H9 (cell line): ENCODE measurements at regions not wholly inside any gene's neighbourhood (a gene's known extent, or its start where the extent isn't known, plus 50 kb on each side); places are given as distances from the start of the nearest gene placed in this dataset.

Experiments
- DNase-seq: peaks from one replicate; pipeline ENCODE4 v3.0.0-alpha.2; 2017
- H2AFZ ChIP-seq: one replicate; pipeline ENCODE4 v1.6.1; 2013; ENCODE audit warnings: mild to moderate bottlenecking, low read length, control low read depth, moderate library complexity
- H2AK5ac ChIP-seq: 2 replicates; pipeline ENCODE4 v1.6.1; 2013; ENCODE audit warnings: low read length, control low read depth, mixed read lengths; ENCODE audit not compliant: insufficient read length
- H2BK120ac ChIP-seq: one replicate; pipeline ENCODE4 v1.6.1; 2013; ENCODE audit warnings: low read depth, mild to moderate bottlenecking, low read length, control low read depth, inconsistent platforms; ENCODE audit not compliant: poor library complexity, severe bottlenecking
- H2BK12ac ChIP-seq: 2 replicates; pipeline ENCODE4 v1.6.1; 2013; ENCODE audit warnings: low read length, control low read depth, mixed read lengths, low read depth; ENCODE audit not compliant: insufficient read length
- H2BK15ac ChIP-seq: 2 replicates; pipeline ENCODE4 v1.6.1; 2013; ENCODE audit warnings: low read depth, low read length, control low read depth
- H2BK20ac ChIP-seq: one replicate; pipeline ENCODE4 v1.6.1; 2013; ENCODE audit warnings: low read depth, mild to moderate bottlenecking, low read length, control low read depth, inconsistent platforms; ENCODE audit not compliant: poor library complexity, severe bottlenecking
- H2BK5ac ChIP-seq: 2 replicates; pipeline ENCODE4 v1.6.1; 2013; ENCODE audit warnings: low read length, control low read depth, mixed read lengths; ENCODE audit not compliant: insufficient read length
- H3K14ac ChIP-seq: 2 replicates; pipeline ENCODE4 v1.6.1; 2013; ENCODE audit warnings: low read length, control low read depth; ENCODE audit not compliant: insufficient read depth
- H3K18ac ChIP-seq: 2 replicates; pipeline ENCODE4 v1.6.1; 2013; ENCODE audit warnings: low read depth, mild to moderate bottlenecking, mixed read lengths, low read length, control low read depth; ENCODE audit not compliant: insufficient read length
- H3K23ac ChIP-seq: 2 replicates; pipeline ENCODE4 v1.6.1; 2013; ENCODE audit warnings: low read length, control low read depth, mixed read lengths, low read depth; ENCODE audit not compliant: insufficient read length
- H3K23me2 ChIP-seq: 2 replicates; pipeline ENCODE4 v1.6.1; 2013; ENCODE audit warnings: low read depth, mild to moderate bottlenecking, mixed read lengths, low read length, control low read depth; ENCODE audit not compliant: insufficient read length, poor library complexity, severe bottlenecking
- H3K27ac ChIP-seq: 2 replicates; pipeline ENCODE4 v1.5.1; 2013; ENCODE audit warnings: low read length, control low read depth, mixed read lengths, low read depth; ENCODE audit not compliant: insufficient read length
- H3K27me3 ChIP-seq: 2 replicates; pipeline ENCODE4 v1.6.1; 2013; ENCODE audit warnings: low read length, control low read depth, inconsistent platforms; ENCODE audit not compliant: insufficient read depth
- H3K4ac ChIP-seq: 2 replicates; pipeline ENCODE4 v1.6.1; 2013; ENCODE audit warnings: low read depth, mild to moderate bottlenecking, control low read depth, inconsistent platforms, low read length, moderate library complexity
- H3K4me1 ChIP-seq: 2 replicates; pipeline ENCODE4 v1.6.1; 2013; ENCODE audit warnings: low read length, control low read depth, inconsistent platforms; ENCODE audit not compliant: insufficient read depth
- H3K4me2 ChIP-seq: 2 replicates; pipeline ENCODE4 v1.6.1; 2013; ENCODE audit warnings: low read length, control low read depth, mixed read lengths; ENCODE audit not compliant: insufficient read length, insufficient read depth
- H3K56ac ChIP-seq: 2 replicates; pipeline ENCODE4 v1.6.1; 2013; ENCODE audit warnings: low read depth, mild to moderate bottlenecking, mixed read lengths, low read length, control low read depth; ENCODE audit not compliant: insufficient read length
- H3K79me1 ChIP-seq: 2 replicates; pipeline ENCODE4 v1.6.1; 2013; ENCODE audit warnings: low read depth, mild to moderate bottlenecking, moderate library complexity, low read length, control low read depth, inconsistent platforms; ENCODE audit not compliant: insufficient read depth, poor library complexity, severe bottlenecking
- H3K79me2 ChIP-seq: 2 replicates; pipeline ENCODE4 v1.6.1; 2013; ENCODE audit warnings: low read length, control low read depth, inconsistent platforms; ENCODE audit not compliant: insufficient read depth
- H3K9ac ChIP-seq: 2 replicates; pipeline ENCODE4 v1.6.1; 2013; ENCODE audit warnings: low read length, control low read depth, mixed read lengths; ENCODE audit not compliant: insufficient read length; ENCODE audit errors: extremely low read depth
- H3K9me3 ChIP-seq: one replicate; pipeline ENCODE4 v1.6.1; 2013; ENCODE audit warnings: low read depth, low read length, inconsistent platforms; ENCODE audit not compliant: control insufficient read depth
- H3T11ph ChIP-seq: one replicate; pipeline ENCODE4 v1.6.1; 2013; ENCODE audit warnings: mild to moderate bottlenecking, low read length, control low read depth, inconsistent platforms
- H4K20me1 ChIP-seq: one replicate; pipeline ENCODE4 v1.6.1; 2013; ENCODE audit not compliant: control insufficient read depth, insufficient read length, insufficient read depth
- H4K5ac ChIP-seq: 2 replicates; pipeline ENCODE4 v1.6.1; 2013; ENCODE audit warnings: low read depth, mild to moderate bottlenecking, mixed read lengths, low read length, control low read depth; ENCODE audit not compliant: insufficient read length
- H4K8ac ChIP-seq: replicated peaks from 2 replicates; pipeline ENCODE4 v1.6.1; 2013; ENCODE audit warnings: low read length, control low read depth, mixed read lengths, low read depth; ENCODE audit not compliant: insufficient read length
- H4K91ac ChIP-seq: 2 replicates; pipeline ENCODE4 v1.6.1; 2013; ENCODE audit warnings: low read depth, mild to moderate bottlenecking, moderate library complexity, mixed read lengths, low read length, control low read depth; ENCODE audit not compliant: insufficient read length
- H3K27ac Mint-ChIP-seq, 3 experiments: 2 replicates in 2 of 3; 3 replicates in 1 of 3; pipeline ENCODE4 v1.8.0; 2020 to 2021; ENCODE audit warnings: mixed read lengths in 3 of 3, mild to moderate bottlenecking in 1 of 3, moderate library complexity in 1 of 3
- H3K27me3 Mint-ChIP-seq: 2 replicates; pipeline ENCODE4 v1.8.0; 2021; ENCODE audit warnings: low read depth, mild to moderate bottlenecking, moderate library complexity, mixed read lengths
- H3K36me3 Mint-ChIP-seq, 3 experiments: 2 replicates in 2 of 3; 3 replicates in 1 of 3; pipeline ENCODE4 v1.8.0; 2020 to 2021; ENCODE audit warnings: low read depth in 3 of 3, mixed read lengths in 3 of 3; ENCODE audit not compliant: insufficient read depth in 1 of 3
- H3K4me1 Mint-ChIP-seq, 2 experiments: 2 replicates each; pipeline ENCODE4 v1.8.0; 2020; ENCODE audit warnings: mixed read lengths in 2 of 2
- H3K4me3 Mint-ChIP-seq, 2 experiments: 2 replicates in 1 of 2; 3 replicates in 1 of 2; pipeline ENCODE4 v1.8.0; 2020 to 2021; ENCODE audit warnings: mild to moderate bottlenecking in 2 of 2, mixed read lengths in 2 of 2, moderate library complexity in 1 of 2
- H3K9me3 Mint-ChIP-seq, 2 experiments: 2 replicates in 1 of 2; 3 replicates in 1 of 2; pipeline ENCODE4 v1.8.0; 2020; ENCODE audit warnings: mild to moderate bottlenecking in 2 of 2, mixed read lengths in 2 of 2, moderate library complexity in 1 of 2
- WGBS: extraction: QIAGEN DNeasy Blood & Tissue Kit; methylation state at CpG from one replicate; pipeline ENCODE4 v1.1.7; 2013; ENCODE audit warnings: missing lambda C conversion rate, low lambda C conversion rate, mixed read lengths; ENCODE audit not compliant: insufficient read length; ENCODE audit errors: extremely low coverage; 5-methylcytosine and 5-hydroxymethylcytosine counted together
- TF ChIP-seq, protein P1 (sequence below): fragments of 200-600 bp; sonication (generic); conservative IDR thresholded peaks from 3 replicates; pipeline ENCODE4 v1.8.0; 2021; ENCODE audit warnings: antibody characterized with exemption, mild to moderate bottlenecking

DNA sequence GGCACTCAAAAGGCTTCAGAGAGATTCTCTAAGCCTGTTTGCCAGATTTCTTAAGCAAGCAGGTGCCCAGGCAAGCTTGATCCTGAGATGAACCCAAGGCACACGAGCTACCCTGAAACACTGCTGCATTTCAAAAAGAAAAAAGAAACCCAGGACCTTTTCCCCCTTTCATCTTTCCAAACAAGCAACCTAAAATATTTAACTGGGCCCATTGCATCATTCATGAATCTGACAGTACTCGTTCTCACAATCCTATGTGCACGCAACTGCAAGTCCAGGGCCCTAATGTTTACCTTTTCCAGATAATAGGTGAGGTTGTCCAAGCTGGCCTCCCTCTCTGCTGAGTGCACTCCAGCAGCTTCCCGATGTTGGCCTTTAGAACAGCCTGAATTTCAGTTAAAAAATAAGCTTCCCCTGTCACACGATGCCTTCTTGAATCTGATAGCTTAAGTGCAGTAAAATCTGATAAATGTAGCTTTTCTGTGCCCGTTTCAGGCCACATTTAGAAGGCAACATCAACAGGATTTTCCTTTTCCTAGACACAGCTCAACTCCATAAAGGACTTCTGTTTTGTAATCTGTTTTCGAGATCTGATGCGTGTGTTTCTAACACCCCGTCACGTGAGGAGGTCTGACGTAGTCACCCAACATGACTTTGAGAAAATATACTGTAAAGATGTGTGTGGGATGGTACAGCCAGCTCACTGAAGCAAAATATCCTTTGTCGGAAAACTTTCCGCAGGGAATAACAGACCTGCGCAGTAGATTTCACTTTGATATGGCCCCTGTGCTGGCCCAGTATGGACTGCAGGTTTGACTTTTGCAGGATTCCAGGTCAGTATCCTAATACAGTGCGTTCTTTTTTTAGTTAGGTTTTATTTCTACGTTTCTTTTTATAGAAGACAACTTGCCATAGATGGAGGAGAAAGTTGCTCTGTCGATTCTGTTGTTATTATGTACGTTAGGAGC lies 55.1 kb upstream of the RASA2 start:
- no CpG with 5 or more reads among the region's 18 CpGs for WGBS
- no peak overlapping the region for H3K27ac ChIP-seq
- Mint-ChIP-seq H3K27me3 (no peaks in the 10 kb centered on the region), H3K36me3 (no peaks in the 10 kb centered on the region), H3K27ac (peak overlapping the region in 1 of 3 experiments; percentile 67; a peak in 2 of 7 replicates), H3K9me3 (no peaks in the 10 kb centered on the region), H3K4me1 (peaks cover 14 to 19% of the 10 kb centered on the region in 2 experiments), H3K4me3 (no peak overlapping the region)
- H3K23me2 ChIP-seq = no peaks in the 10 kb centered on the region
- no peak overlapping the region for H3K4ac ChIP-seq
- no peak overlapping the region for H2BK5ac ChIP-seq
- H2AK5ac ChIP-seq = no peak overlapping the region
- H3K9me3 ChIP-seq = no peaks in the 10 kb centered on the region
- no peaks in the 10 kb centered on the region for H4K20me1 ChIP-seq
- no peak overlapping the region for H3T11ph ChIP-seq
- no peak overlapping the region for H3K4me2 ChIP-seq
- H3K79me1 ChIP-seq = no peaks in the 10 kb centered on the region
- no peak overlapping the region for H4K91ac ChIP-seq
- no peak overlapping the region for H3K14ac ChIP-seq
- no peaks in the 10 kb centered on the region for H3K79me2 ChIP-seq
- H4K5ac ChIP-seq = no peak overlapping the region
- H2BK120ac ChIP-seq = no peak overlapping the region
- no peak overlapping the region for H3K18ac ChIP-seq
- no peak overlapping the region for H3K56ac ChIP-seq
- H4K8ac ChIP-seq = no peak overlapping the region
- H3K27me3 ChIP-seq = no peaks in the 10 kb centered on the region
- DNase-seq = no peak
- H2BK15ac ChIP-seq = no peak overlapping the region
- H3K23ac ChIP-seq = peak overlapping the region; percentile 28
- no peak overlapping the region for H2AFZ ChIP-seq
- no peaks in the 10 kb centered on the region for H3K4me1 ChIP-seq
- no peak overlapping the region for H2BK12ac ChIP-seq
- no peak overlapping the region for H2BK20ac ChIP-seq
- TF ChIP-seq, protein P1, sequence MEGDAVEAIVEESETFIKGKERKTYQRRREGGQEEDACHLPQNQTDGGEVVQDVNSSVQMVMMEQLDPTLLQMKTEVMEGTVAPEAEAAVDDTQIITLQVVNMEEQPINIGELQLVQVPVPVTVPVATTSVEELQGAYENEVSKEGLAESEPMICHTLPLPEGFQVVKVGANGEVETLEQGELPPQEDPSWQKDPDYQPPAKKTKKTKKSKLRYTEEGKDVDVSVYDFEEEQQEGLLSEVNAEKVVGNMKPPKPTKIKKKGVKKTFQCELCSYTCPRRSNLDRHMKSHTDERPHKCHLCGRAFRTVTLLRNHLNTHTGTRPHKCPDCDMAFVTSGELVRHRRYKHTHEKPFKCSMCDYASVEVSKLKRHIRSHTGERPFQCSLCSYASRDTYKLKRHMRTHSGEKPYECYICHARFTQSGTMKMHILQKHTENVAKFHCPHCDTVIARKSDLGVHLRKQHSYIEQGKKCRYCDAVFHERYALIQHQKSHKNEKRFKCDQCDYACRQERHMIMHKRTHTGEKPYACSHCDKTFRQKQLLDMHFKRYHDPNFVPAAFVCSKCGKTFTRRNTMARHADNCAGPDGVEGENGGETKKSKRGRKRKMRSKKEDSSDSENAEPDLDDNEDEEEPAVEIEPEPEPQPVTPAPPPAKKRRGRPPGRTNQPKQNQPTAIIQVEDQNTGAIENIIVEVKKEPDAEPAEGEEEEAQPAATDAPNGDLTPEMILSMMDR = no peak
- no peak overlapping the region for H3K9ac ChIP-seq
